HEK293 (cell line): ENCODE measurements at regions not wholly inside any gene's neighbourhood (a gene's known extent, or its start where the extent isn't known, plus 50 kb on each side); places are given as distances from the start of the nearest gene placed in this dataset.

Source experiments
- CTCF ChIA-PET: fragments of 350-600 bp; formaldehyde crosslinking; extraction: SDS; loops from one replicate; lab custom pipeline; 2021; ENCODE audit warnings: antibody characterized with exemption; lab: Yijun Ruan, JAX
- POLR2A ChIA-PET: fragments of 300-600 bp; formaldehyde crosslinking; extraction: SDS; loops from one replicate; lab custom pipeline; 2020; ENCODE audit warnings: antibody characterized with exemption, inconsistent platforms; lab: Yijun Ruan, JAX
- H3K27ac ChIP-seq: fragments of 200-500 bp; sonication (Bioruptor generic); 2 replicates; pipeline ENCODE4 v1.5.1; 2014; ENCODE audit warnings: low read depth, low read length, control low read depth, inconsistent platforms; ENCODE audit errors: extremely low read depth
- H3K36me3 ChIP-seq, 2 experiments: fragments of 200-500 bp in 1 of 2; sonication (Bioruptor generic) in 1 of 2; 1 replicate in 1 of 2; 2 replicates in 1 of 2; pipeline ENCODE4 v1.5.1; 2014 to 2017; ENCODE audit warnings: inconsistent platforms in 2 of 2, low read length in 2 of 2; ENCODE audit not compliant: control insufficient read depth in 2 of 2, insufficient read depth in 1 of 2
- H3K4me1 ChIP-seq: fragments of 200-500 bp; sonication (Bioruptor generic); 2 replicates; pipeline ENCODE4 v1.5.1; 2014; ENCODE audit warnings: mild to moderate bottlenecking, low read length, inconsistent platforms; ENCODE audit not compliant: control insufficient read depth, insufficient read depth
- H3K4me3 ChIP-seq: 2 replicates; pipeline ENCODE4 v1.5.1; 2011; ENCODE audit warnings: low read depth, mild to moderate bottlenecking, control low read depth, low read length, moderate library complexity
- H3K9me3 ChIP-seq: fragments of 200-500 bp; sonication (Bioruptor generic); 2 replicates; pipeline ENCODE4 v1.5.1; 2014; ENCODE audit warnings: low read depth, low read length, inconsistent platforms; ENCODE audit not compliant: control insufficient read depth, insufficient read depth
- BCL11B ChIP-seq: fragments of 450-650 bp; formaldehyde crosslinking; IDR thresholded peaks from 2 replicates; pipeline ENCODE4 v1.5.1; 2016; ENCODE audit warnings: low read depth, missing biosample characterization, missing genetic modification characterization
- GLIS2 ChIP-seq: fragments of 450-650 bp; formaldehyde crosslinking; IDR thresholded peaks from 2 replicates; pipeline ENCODE4 v1.5.1; 2016; ENCODE audit warnings: missing biosample characterization, missing genetic modification characterization
- OVOL3 ChIP-seq: fragments of 450-650 bp; formaldehyde crosslinking; IDR thresholded peaks from 2 replicates; pipeline ENCODE4 v1.5.1; 2016; ENCODE audit warnings: missing biosample characterization, missing genetic modification characterization
- SP2 ChIP-seq: fragments of 450-650 bp; formaldehyde crosslinking; IDR thresholded peaks from 2 replicates; pipeline ENCODE4 v1.5.1; 2016; ENCODE audit warnings: missing biosample characterization, missing genetic modification characterization
- SP3 ChIP-seq: fragments of 450-650 bp; formaldehyde crosslinking; IDR thresholded peaks from 2 replicates; pipeline ENCODE4 v1.5.1; 2016; ENCODE audit warnings: missing biosample characterization, missing genetic modification characterization
- ZFHX2 ChIP-seq: fragments of 450-650 bp; formaldehyde crosslinking; conservative IDR thresholded peaks from 2 replicates; pipeline ENCODE4 v1.5.1; 2016; ENCODE audit warnings: missing biosample characterization, missing genetic modification characterization
- ZNF112 ChIP-seq: fragments of 450-650 bp; formaldehyde crosslinking; IDR thresholded peaks from 2 replicates; pipeline ENCODE4 v1.5.0; 2017; ENCODE audit warnings: missing biosample characterization, missing genetic modification characterization
- ZNF19 ChIP-seq: fragments of 450-650 bp; formaldehyde crosslinking; IDR thresholded peaks from 2 replicates; pipeline ENCODE4; 2016; ENCODE audit warnings: missing biosample characterization, missing genetic modification characterization, low read depth
- ZNF266 ChIP-seq: fragments of 450-650 bp; formaldehyde crosslinking; IDR thresholded peaks from 2 replicates; pipeline ENCODE4 v1.5.1; 2016; ENCODE audit warnings: missing biosample characterization, missing genetic modification characterization, low read depth
- ZNF354C ChIP-seq: fragments of 450-650 bp; formaldehyde crosslinking; IDR thresholded peaks from 2 replicates; pipeline ENCODE4 v1.5.1; 2016; ENCODE audit warnings: missing biosample characterization, missing genetic modification characterization, low read depth, borderline replicate concordance
- ZNF501 ChIP-seq: fragments of 450-650 bp; formaldehyde crosslinking; IDR thresholded peaks from 2 replicates; pipeline ENCODE4 v1.5.1; 2016; ENCODE audit warnings: missing biosample characterization, missing genetic modification characterization
- ZNF521 ChIP-seq: fragments of 450-650 bp; formaldehyde crosslinking; IDR thresholded peaks from 2 replicates; pipeline ENCODE4 v1.5.1; 2017; ENCODE audit warnings: missing biosample characterization, mild to moderate bottlenecking, missing genetic modification characterization
- ZNF529 ChIP-seq: fragments of 450-650 bp; formaldehyde crosslinking; IDR thresholded peaks from 2 replicates; pipeline ENCODE4 v1.5.1; 2017; ENCODE audit warnings: missing genetic modification characterization, missing biosample characterization; ENCODE audit not compliant: insufficient replicate concordance
- ZNF544 ChIP-seq: fragments of 450-650 bp; formaldehyde crosslinking; IDR thresholded peaks from 2 replicates; pipeline ENCODE4 v1.5.0; 2017; ENCODE audit warnings: missing biosample characterization, missing genetic modification characterization
- ZNF664 ChIP-seq: fragments of 450-650 bp; formaldehyde crosslinking; IDR thresholded peaks from 2 replicates; pipeline ENCODE4 v1.5.1; 2016; ENCODE audit warnings: missing biosample characterization, missing genetic modification characterization
- ZNF670 ChIP-seq: fragments of 450-650 bp; formaldehyde crosslinking; IDR thresholded peaks from 2 replicates; pipeline ENCODE4 v1.5.1; 2016; ENCODE audit warnings: missing biosample characterization, missing genetic modification characterization, low read depth
- ZNF776 ChIP-seq: fragments of 450-650 bp; formaldehyde crosslinking; IDR thresholded peaks from 2 replicates; pipeline ENCODE4 v1.5.0; 2017; ENCODE audit warnings: missing biosample characterization, missing genetic modification characterization, borderline replicate concordance
- ZSCAN23 ChIP-seq: fragments of 450-650 bp; formaldehyde crosslinking; IDR thresholded peaks from 2 replicates; pipeline ENCODE4 v1.5.1; 2016; ENCODE audit warnings: missing biosample characterization, missing genetic modification characterization
- TF ChIP-seq, protein P1 (sequence below): fragments of 450-650 bp; formaldehyde crosslinking; IDR thresholded peaks from 2 replicates; pipeline ENCODE4 v1.5.1; 2017; ENCODE audit warnings: missing biosample characterization, mild to moderate bottlenecking, missing genetic modification characterization, moderate library complexity
- TF ChIP-seq, protein P2 (sequence below): fragments of 450-650 bp; formaldehyde crosslinking; IDR thresholded peaks from 2 replicates; pipeline ENCODE4 v1.5.1; 2016; ENCODE audit warnings: missing biosample characterization, missing genetic modification characterization
- TF ChIP-seq, protein P3 (sequence below): fragments of 450-650 bp; formaldehyde crosslinking; IDR thresholded peaks from 2 replicates; pipeline ENCODE4 v1.5.1; 2017; ENCODE audit warnings: missing biosample characterization, missing genetic modification characterization
- TF ChIP-seq, protein P4 (sequence below): fragments of 450-650 bp; formaldehyde crosslinking; IDR thresholded peaks from 2 replicates; pipeline ENCODE4 v1.5.1; 2016; ENCODE audit warnings: missing biosample characterization, missing genetic modification characterization
- TF ChIP-seq, protein P5 (sequence below): fragments of 450-650 bp; IDR thresholded peaks from 2 replicates; pipeline ENCODE4 v1.5.1; 2018; ENCODE audit warnings: missing biosample characterization, mild to moderate bottlenecking, missing genetic modification characterization

DNA sequence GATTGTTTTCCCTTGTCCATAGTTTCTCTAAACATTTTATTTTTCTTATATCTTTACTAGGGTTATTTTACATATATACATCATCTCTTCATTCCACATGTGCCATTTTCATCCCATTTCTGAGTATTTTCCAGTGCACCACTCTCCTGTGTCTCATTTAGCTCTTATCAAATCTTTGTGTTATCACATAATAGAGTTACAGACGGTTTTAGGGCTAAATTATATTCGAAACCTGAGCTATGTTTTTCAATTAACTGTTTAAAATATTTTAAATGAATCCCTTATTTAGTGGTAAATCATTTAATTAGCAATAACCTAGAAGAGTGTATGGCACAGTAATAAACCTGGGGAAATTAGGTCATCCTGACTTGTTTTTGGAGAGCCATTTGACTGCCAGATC lies 160.4 kb upstream of the DCN start:
- POLR2A ChIA-PET = no interaction called here
- TF ChIP-seq ZNF501 (tag by site-specific recombination) = no peak
- TF ChIP-seq, protein P1, sequence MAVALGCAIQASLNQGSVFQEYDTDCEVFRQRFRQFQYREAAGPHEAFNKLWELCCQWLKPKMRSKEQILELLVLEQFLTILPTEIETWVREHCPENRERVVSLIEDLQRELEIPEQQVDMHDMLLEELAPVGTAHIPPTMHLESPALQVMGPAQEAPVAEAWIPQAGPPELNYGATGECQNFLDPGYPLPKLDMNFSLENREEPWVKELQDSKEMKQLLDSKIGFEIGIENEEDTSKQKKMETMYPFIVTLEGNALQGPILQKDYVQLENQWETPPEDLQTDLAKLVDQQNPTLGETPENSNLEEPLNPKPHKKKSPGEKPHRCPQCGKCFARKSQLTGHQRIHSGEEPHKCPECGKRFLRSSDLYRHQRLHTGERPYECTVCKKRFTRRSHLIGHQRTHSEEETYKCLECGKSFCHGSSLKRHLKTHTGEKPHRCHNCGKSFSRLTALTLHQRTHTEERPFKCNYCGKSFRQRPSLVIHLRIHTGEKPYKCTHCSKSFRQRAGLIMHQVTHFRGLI = no peak
- TF ChIP-seq, protein P2, sequence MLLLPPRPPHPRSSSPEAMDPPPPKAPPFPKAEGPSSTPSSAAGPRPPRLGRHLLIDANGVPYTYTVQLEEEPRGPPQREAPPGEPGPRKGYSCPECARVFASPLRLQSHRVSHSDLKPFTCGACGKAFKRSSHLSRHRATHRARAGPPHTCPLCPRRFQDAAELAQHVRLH (tag by site-specific recombination) = no peak
- no peak for TF ChIP-seq ZNF112 (tag by site-specific recombination)
- no peak for TF ChIP-seq ZNF529 (tag by site-specific recombination)
- no peak for TF ChIP-seq GLIS2 (tag by site-specific recombination)
- TF ChIP-seq SP3 (tag by site-specific recombination) = no peak
- no peak for TF ChIP-seq ZNF776 (tag by site-specific recombination)
- TF ChIP-seq ZNF19 = no peak
- no peak for TF ChIP-seq ZFHX2
- TF ChIP-seq ZNF670 (tag by site-specific recombination) = no peak
- TF ChIP-seq ZNF544 (tag by site-specific recombination) = no peak
- TF ChIP-seq ZNF354C = no peak
- TF ChIP-seq, protein P3, sequence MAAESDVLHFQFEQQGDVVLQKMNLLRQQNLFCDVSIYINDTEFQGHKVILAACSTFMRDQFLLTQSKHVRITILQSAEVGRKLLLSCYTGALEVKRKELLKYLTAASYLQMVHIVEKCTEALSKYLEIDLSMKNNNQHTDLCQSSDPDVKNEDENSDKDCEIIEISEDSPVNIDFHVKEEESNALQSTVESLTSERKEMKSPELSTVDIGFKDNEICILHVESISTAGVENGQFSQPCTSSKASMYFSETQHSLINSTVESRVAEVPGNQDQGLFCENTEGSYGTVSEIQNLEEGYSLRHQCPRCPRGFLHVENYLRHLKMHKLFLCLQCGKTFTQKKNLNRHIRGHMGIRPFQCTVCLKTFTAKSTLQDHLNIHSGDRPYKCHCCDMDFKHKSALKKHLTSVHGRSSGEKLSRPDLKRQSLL (tag by site-specific recombination) = no peak
- TF ChIP-seq BCL11B (tag by site-specific recombination) = no peak
- no peak for TF ChIP-seq OVOL3 (tag by site-specific recombination)
- no peak for TF ChIP-seq ZNF266 (tag by site-specific recombination)
- TF ChIP-seq SP2 = no peak
- TF ChIP-seq ZSCAN23 (tag by site-specific recombination) = no peak
- CTCF ChIA-PET = no interaction called here
- Histone ChIP-seq H3K4me1 (no peaks in the 10 kb centered on the region), H3K27ac (no peak overlapping the region), H3K9me3 (no peaks in the 10 kb centered on the region), H3K4me3 (no peak overlapping the region), H3K36me3 (no peaks in the 10 kb centered on the region)

DNA sequence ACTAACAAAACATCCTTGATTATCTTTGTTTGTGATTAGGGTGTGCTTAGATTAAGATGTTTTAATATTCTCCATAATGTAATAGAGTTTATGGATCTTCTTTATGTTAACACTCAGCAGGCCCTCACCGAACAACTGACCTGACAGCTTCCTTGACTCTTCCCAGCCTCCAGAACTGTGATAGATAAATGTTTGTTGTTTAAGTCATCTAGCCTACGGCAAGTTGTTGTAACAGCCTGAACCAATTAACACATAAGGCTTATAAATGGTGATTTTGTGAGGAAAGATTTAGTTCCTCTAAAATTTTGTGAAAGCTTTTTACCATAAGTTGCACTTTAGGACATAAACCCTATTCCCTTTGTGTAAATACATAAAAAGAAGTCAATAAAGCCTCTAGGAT lies 156.5 kb upstream of the DCN start:
- ChIA-PET POLR2A (no interaction called here), CTCF (interaction anchor here (0.6 to 1.3 kb wide), 3 partner anchors 12 to 278 kb away, joined by 3 read pairs; no protein-coding TSS in a partner anchor)
- Histone ChIP-seq H3K4me1 (no peaks in the 10 kb centered on the region), H3K27ac (no peak overlapping the region), H3K36me3 (no peaks in the 10 kb centered on the region), H3K9me3 (no peaks in the 10 kb centered on the region), H3K4me3 (no peak overlapping the region)
- TF ChIP-seq ZNF664 (tag by site-specific recombination) (no peak), ZNF521 (tag by site-specific recombination) (no peak)
- TF ChIP-seq, protein P4, sequence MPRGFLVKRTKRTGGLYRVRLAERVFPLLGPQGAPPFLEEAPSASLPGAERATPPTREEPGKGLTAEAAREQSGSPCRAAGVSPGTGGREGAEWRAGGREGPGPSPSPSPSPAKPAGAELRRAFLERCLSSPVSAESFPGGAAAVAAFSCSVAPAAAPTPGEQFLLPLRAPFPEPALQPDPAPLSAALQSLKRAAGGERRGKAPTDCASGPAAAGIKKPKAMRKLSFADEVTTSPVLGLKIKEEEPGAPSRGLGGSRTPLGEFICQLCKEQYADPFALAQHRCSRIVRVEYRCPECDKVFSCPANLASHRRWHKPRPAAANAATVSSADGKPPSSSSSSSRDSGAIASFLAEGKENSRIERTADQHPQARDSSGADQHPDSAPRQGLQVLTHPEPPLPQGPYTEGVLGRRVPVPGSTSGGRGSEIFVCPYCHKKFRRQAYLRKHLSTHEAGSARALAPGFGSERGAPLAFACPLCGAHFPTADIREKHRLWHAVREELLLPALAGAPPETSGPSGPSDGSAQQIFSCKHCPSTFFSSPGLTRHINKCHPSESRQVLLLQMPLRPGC = no peak
- TF ChIP-seq, protein P5, sequence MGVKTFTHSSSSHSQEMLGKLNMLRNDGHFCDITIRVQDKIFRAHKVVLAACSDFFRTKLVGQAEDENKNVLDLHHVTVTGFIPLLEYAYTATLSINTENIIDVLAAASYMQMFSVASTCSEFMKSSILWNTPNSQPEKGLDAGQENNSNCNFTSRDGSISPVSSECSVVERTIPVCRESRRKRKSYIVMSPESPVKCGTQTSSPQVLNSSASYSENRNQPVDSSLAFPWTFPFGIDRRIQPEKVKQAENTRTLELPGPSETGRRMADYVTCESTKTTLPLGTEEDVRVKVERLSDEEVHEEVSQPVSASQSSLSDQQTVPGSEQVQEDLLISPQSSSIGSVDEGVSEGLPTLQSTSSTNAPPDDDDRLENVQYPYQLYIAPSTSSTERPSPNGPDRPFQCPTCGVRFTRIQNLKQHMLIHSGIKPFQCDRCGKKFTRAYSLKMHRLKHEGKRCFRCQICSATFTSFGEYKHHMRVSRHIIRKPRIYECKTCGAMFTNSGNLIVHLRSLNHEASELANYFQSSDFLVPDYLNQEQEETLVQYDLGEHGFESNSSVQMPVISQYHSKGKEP (tag by site-specific recombination) = no peak
